GM23338 (cell line): ENCODE measurements at regions not wholly inside any gene's neighbourhood (a gene's known extent, or its start where the extent isn't known, plus 50 kb on each side); places are given as distances from the start of the nearest gene placed in this dataset.

Experiments used
- ATAC-seq: fragments of 200-7000 bp; cut with Tn5 transposase; 3 replicates; pipeline ENCODE4 v1.9.1; 2020
- DNase-seq: peaks from one replicate; pipeline ENCODE4 v3.0.0-alpha.2; 2015; ENCODE audit warnings: low spot score
- H2AFZ ChIP-seq: fragments of 200-600 bp; sonication (generic); 2 replicates; pipeline ENCODE4 v1.8.0; 2016; ENCODE audit warnings: antibody characterized with exemption, mild to moderate bottlenecking, moderate library complexity
- H3F3A ChIP-seq: fragments of 200-600 bp; sonication (generic); replicated peaks from 2 replicates; pipeline ENCODE4 v1.8.0; 2017; ENCODE audit warnings: antibody characterized with exemption, mixed run types, low read depth
- H3K27ac ChIP-seq: fragments of 200-600 bp; sonication (generic); 2 replicates; pipeline ENCODE4 v1.6.1; 2016; ENCODE audit warnings: low read depth
- H3K27me3 ChIP-seq: fragments of 200-600 bp; sonication (generic); 2 replicates; pipeline ENCODE4 v1.8.0; 2016; ENCODE audit warnings: mild to moderate bottlenecking, mixed run types, moderate library complexity; ENCODE audit not compliant: insufficient read depth
- H3K36me3 ChIP-seq: fragments of 200-600 bp; sonication (generic); 2 replicates; pipeline ENCODE4 v1.8.0; 2016; ENCODE audit warnings: mild to moderate bottlenecking; ENCODE audit not compliant: insufficient read depth
- H3K4me1 ChIP-seq: fragments of 200-600 bp; sonication (generic); 2 replicates; pipeline ENCODE4 v1.8.0; 2016; ENCODE audit warnings: mild to moderate bottlenecking, moderate library complexity; ENCODE audit not compliant: insufficient read depth
- H3K4me2 ChIP-seq: fragments of 200-600 bp; sonication (generic); 2 replicates; pipeline ENCODE4 v1.7.1; 2017; ENCODE audit warnings: mixed run types
- H3K4me3 ChIP-seq: fragments of 200-600 bp; sonication (generic); 2 replicates; pipeline ENCODE4 v1.6.1; 2016; ENCODE audit warnings: mixed run types
- H3K79me2 ChIP-seq: fragments of 200-600 bp; sonication (generic); replicated peaks from 2 replicates; pipeline ENCODE4 v1.8.0; 2017; ENCODE audit warnings: mild to moderate bottlenecking; ENCODE audit not compliant: insufficient read depth
- H3K9me2 ChIP-seq: fragments of 200-600 bp; sonication (generic); 2 replicates; pipeline ENCODE4 v1.8.0; 2017; ENCODE audit not compliant: insufficient read depth
- H4K20me1 ChIP-seq: fragments of 200-600 bp; sonication (generic); replicated peaks from 2 replicates; pipeline ENCODE4 v1.8.0; 2017; ENCODE audit warnings: mild to moderate bottlenecking; ENCODE audit not compliant: insufficient read depth
- H3K27ac Mint-ChIP-seq: 2 replicates; pipeline ENCODE4 v1.8.0; 2020; ENCODE audit warnings: inconsistent platforms, mild to moderate bottlenecking, moderate library complexity, mixed read lengths
- H3K27me3 Mint-ChIP-seq: 3 replicates; pipeline ENCODE4 v1.8.0; 2022; ENCODE audit warnings: low read depth, mild to moderate bottlenecking, moderate library complexity, mixed read lengths, inconsistent platforms; ENCODE audit not compliant: insufficient read depth, poor library complexity
- H3K36me3 Mint-ChIP-seq: 3 replicates; pipeline ENCODE4 v1.8.0; 2021; ENCODE audit warnings: low read depth, mild to moderate bottlenecking, inconsistent platforms, moderate library complexity, mixed read lengths
- H3K4me1 Mint-ChIP-seq: 3 replicates; pipeline ENCODE4 v1.8.0; 2020; ENCODE audit warnings: mild to moderate bottlenecking, inconsistent platforms, mixed read lengths
- H3K4me3 Mint-ChIP-seq: 3 replicates; pipeline ENCODE4 v1.8.0; 2021; ENCODE audit warnings: moderate library complexity, mild to moderate bottlenecking, inconsistent platforms, mixed read lengths
- H3K9me3 Mint-ChIP-seq: 3 replicates; pipeline ENCODE4 v1.8.0; 2020; ENCODE audit warnings: moderate library complexity, mild to moderate bottlenecking, inconsistent platforms, mixed read lengths
- CREB1 ChIP-seq: fragments of 250-450 bp; sonication (Bioruptor Pico); IDR thresholded peaks from 2 replicates; pipeline ENCODE4 v1.5.0; 2020; ENCODE audit warnings: low read depth, mild to moderate bottlenecking, moderate library complexity
- EZH2 ChIP-seq: fragments of 200-600 bp; sonication (generic); IDR thresholded peaks from one replicate; pipeline ENCODE4 v1.8.0; 2017; ENCODE audit warnings: antibody characterized with exemption, mild to moderate bottlenecking, low read depth; ENCODE audit not compliant: unreplicated experiment
- EZH2phosphoT487 ChIP-seq: fragments of 200-600 bp; sonication (generic); IDR thresholded peaks from one replicate; pipeline ENCODE4 v1.8.1; 2018; ENCODE audit warnings: antibody characterized with exemption; ENCODE audit not compliant: unreplicated experiment
- JUNB ChIP-seq: IDR thresholded peaks from one replicate; pipeline ENCODE4 v1.6.1; 2016; ENCODE audit warnings: antibody characterized with exemption; ENCODE audit not compliant: unreplicated experiment
- NANOG ChIP-seq: IDR thresholded peaks from 2 replicates; pipeline ENCODE4 v1.6.1; 2016; ENCODE audit warnings: antibody characterized with exemption, borderline replicate concordance
- POLR2AphosphoS5 ChIP-seq: IDR thresholded peaks from 2 replicates; pipeline ENCODE4 v1.6.1; 2016; ENCODE audit warnings: antibody characterized with exemption, low read depth
- STAT1 ChIP-seq: IDR thresholded peaks from one replicate; pipeline ENCODE4 v1.6.1; 2016; ENCODE audit warnings: antibody characterized with exemption; ENCODE audit not compliant: unreplicated experiment
- ZNF114 ChIP-seq: fragments of 250-450 bp; sonication (Bioruptor Pico); IDR thresholded peaks from 2 replicates; pipeline ENCODE4 v1.5.0; 2020; ENCODE audit warnings: mild to moderate bottlenecking, moderate library complexity
- ZNF331 ChIP-seq: fragments of 250-450 bp; sonication (Bioruptor Pico); IDR thresholded peaks from 2 replicates; pipeline ENCODE4 v1.5.0; 2020; ENCODE audit warnings: low read depth, mild to moderate bottlenecking, moderate library complexity
- TF ChIP-seq, protein P1 (sequence below), 2 experiments: fragments of 200-600 bp in 1 of 2; sonication (generic) in 1 of 2; conservative IDR thresholded peaks; 2 replicates each; pipeline versions ENCODE4 v1.5.1 to v1.6.1; 2016 to 2017; ENCODE audit warnings: antibody characterized with exemption in 2 of 2, low read depth in 2 of 2, mild to moderate bottlenecking in 2 of 2, moderate library complexity in 1 of 2
- TF ChIP-seq, protein P2 (sequence below): IDR thresholded peaks from 2 replicates; pipeline ENCODE4 v1.6.1; 2016; ENCODE audit warnings: antibody characterized with exemption
- TF ChIP-seq, protein P3 (sequence below): IDR thresholded peaks from one replicate; pipeline ENCODE4 v1.6.1; 2018; ENCODE audit warnings: antibody characterized with exemption; ENCODE audit not compliant: unreplicated experiment
- TF ChIP-seq, protein P4 (sequence below): fragments of 250-450 bp; sonication (Bioruptor Pico); IDR thresholded peaks from 2 replicates; pipeline ENCODE4 v1.5.0; 2020; ENCODE audit warnings: mild to moderate bottlenecking, moderate library complexity

DNA sequence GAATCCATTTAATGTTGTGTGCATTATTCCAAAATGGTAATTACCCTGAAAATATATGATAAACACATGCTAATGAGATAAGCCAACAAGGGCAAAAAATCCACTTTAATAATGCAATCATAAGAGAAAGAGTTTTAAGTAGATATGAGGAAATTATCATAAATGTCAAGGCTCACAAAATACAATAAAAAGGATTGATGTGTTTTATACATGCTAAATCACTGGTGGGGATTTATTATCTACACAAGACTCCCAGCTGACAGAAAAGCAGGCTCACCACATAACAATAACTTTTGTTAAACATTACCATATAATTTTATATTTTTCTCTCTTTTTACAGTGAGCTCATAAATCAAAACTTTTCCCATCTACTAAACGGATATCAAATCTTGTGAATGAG is 306.2 kb upstream of the GRAMD2B start:
- Histone ChIP-seq H4K20me1 (no peaks in the 10 kb centered on the region), H3K27me3 (no peaks in the 10 kb centered on the region), H3K27ac (no peak overlapping the region), H2AFZ (no peak overlapping the region), H3K79me2 (no peaks in the 10 kb centered on the region), H3K4me3 (no peak overlapping the region), H3K9me2 (no peaks in the 10 kb centered on the region), H3K36me3 (no peaks in the 10 kb centered on the region; the same call in 1 of the 2 replicates), H3K4me2 (no peak overlapping the region), H3F3A (no peaks in the 10 kb centered on the region), H3K4me1 (no peaks in the 10 kb centered on the region)
- no peaks in the 10 kb centered on the region for H3K27me3 Mint-ChIP-seq
- ATAC-seq (no peak), DNase-seq (no peak)
- H3K4me3 Mint-ChIP-seq, result no peak overlapping the region
- no peak overlapping the region for H3K27ac Mint-ChIP-seq
- peaks cover 17% of the 10 kb centered on the region for H3K36me3 Mint-ChIP-seq
- TF ChIP-seq, protein P1, sequence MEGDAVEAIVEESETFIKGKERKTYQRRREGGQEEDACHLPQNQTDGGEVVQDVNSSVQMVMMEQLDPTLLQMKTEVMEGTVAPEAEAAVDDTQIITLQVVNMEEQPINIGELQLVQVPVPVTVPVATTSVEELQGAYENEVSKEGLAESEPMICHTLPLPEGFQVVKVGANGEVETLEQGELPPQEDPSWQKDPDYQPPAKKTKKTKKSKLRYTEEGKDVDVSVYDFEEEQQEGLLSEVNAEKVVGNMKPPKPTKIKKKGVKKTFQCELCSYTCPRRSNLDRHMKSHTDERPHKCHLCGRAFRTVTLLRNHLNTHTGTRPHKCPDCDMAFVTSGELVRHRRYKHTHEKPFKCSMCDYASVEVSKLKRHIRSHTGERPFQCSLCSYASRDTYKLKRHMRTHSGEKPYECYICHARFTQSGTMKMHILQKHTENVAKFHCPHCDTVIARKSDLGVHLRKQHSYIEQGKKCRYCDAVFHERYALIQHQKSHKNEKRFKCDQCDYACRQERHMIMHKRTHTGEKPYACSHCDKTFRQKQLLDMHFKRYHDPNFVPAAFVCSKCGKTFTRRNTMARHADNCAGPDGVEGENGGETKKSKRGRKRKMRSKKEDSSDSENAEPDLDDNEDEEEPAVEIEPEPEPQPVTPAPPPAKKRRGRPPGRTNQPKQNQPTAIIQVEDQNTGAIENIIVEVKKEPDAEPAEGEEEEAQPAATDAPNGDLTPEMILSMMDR (conservative IDR thresholded peaks at IDR 0.05; ENCODE audit: low read depth in 2 of 2), result no peak
- TF ChIP-seq, protein P2, sequence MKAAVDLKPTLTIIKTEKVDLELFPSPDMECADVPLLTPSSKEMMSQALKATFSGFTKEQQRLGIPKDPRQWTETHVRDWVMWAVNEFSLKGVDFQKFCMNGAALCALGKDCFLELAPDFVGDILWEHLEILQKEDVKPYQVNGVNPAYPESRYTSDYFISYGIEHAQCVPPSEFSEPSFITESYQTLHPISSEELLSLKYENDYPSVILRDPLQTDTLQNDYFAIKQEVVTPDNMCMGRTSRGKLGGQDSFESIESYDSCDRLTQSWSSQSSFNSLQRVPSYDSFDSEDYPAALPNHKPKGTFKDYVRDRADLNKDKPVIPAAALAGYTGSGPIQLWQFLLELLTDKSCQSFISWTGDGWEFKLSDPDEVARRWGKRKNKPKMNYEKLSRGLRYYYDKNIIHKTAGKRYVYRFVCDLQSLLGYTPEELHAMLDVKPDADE, result no peak
- TF ChIP-seq EZH2phosphoT487 (no peak), POLR2AphosphoS5 (no peak), NANOG (no peak), ZNF114 (CRISPR knock-in tag) (no peak), EZH2 (no peak), CREB1 (CRISPR knock-in tag) (no peak), JUNB (no peak), STAT1 (no peak), ZNF331 (CRISPR knock-in tag) (no peak)
- TF ChIP-seq, protein P3, sequence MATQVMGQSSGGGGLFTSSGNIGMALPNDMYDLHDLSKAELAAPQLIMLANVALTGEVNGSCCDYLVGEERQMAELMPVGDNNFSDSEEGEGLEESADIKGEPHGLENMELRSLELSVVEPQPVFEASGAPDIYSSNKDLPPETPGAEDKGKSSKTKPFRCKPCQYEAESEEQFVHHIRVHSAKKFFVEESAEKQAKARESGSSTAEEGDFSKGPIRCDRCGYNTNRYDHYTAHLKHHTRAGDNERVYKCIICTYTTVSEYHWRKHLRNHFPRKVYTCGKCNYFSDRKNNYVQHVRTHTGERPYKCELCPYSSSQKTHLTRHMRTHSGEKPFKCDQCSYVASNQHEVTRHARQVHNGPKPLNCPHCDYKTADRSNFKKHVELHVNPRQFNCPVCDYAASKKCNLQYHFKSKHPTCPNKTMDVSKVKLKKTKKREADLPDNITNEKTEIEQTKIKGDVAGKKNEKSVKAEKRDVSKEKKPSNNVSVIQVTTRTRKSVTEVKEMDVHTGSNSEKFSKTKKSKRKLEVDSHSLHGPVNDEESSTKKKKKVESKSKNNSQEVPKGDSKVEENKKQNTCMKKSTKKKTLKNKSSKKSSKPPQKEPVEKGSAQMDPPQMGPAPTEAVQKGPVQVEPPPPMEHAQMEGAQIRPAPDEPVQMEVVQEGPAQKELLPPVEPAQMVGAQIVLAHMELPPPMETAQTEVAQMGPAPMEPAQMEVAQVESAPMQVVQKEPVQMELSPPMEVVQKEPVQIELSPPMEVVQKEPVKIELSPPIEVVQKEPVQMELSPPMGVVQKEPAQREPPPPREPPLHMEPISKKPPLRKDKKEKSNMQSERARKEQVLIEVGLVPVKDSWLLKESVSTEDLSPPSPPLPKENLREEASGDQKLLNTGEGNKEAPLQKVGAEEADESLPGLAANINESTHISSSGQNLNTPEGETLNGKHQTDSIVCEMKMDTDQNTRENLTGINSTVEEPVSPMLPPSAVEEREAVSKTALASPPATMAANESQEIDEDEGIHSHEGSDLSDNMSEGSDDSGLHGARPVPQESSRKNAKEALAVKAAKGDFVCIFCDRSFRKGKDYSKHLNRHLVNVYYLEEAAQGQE, result no peak
- TF ChIP-seq, protein P4, sequence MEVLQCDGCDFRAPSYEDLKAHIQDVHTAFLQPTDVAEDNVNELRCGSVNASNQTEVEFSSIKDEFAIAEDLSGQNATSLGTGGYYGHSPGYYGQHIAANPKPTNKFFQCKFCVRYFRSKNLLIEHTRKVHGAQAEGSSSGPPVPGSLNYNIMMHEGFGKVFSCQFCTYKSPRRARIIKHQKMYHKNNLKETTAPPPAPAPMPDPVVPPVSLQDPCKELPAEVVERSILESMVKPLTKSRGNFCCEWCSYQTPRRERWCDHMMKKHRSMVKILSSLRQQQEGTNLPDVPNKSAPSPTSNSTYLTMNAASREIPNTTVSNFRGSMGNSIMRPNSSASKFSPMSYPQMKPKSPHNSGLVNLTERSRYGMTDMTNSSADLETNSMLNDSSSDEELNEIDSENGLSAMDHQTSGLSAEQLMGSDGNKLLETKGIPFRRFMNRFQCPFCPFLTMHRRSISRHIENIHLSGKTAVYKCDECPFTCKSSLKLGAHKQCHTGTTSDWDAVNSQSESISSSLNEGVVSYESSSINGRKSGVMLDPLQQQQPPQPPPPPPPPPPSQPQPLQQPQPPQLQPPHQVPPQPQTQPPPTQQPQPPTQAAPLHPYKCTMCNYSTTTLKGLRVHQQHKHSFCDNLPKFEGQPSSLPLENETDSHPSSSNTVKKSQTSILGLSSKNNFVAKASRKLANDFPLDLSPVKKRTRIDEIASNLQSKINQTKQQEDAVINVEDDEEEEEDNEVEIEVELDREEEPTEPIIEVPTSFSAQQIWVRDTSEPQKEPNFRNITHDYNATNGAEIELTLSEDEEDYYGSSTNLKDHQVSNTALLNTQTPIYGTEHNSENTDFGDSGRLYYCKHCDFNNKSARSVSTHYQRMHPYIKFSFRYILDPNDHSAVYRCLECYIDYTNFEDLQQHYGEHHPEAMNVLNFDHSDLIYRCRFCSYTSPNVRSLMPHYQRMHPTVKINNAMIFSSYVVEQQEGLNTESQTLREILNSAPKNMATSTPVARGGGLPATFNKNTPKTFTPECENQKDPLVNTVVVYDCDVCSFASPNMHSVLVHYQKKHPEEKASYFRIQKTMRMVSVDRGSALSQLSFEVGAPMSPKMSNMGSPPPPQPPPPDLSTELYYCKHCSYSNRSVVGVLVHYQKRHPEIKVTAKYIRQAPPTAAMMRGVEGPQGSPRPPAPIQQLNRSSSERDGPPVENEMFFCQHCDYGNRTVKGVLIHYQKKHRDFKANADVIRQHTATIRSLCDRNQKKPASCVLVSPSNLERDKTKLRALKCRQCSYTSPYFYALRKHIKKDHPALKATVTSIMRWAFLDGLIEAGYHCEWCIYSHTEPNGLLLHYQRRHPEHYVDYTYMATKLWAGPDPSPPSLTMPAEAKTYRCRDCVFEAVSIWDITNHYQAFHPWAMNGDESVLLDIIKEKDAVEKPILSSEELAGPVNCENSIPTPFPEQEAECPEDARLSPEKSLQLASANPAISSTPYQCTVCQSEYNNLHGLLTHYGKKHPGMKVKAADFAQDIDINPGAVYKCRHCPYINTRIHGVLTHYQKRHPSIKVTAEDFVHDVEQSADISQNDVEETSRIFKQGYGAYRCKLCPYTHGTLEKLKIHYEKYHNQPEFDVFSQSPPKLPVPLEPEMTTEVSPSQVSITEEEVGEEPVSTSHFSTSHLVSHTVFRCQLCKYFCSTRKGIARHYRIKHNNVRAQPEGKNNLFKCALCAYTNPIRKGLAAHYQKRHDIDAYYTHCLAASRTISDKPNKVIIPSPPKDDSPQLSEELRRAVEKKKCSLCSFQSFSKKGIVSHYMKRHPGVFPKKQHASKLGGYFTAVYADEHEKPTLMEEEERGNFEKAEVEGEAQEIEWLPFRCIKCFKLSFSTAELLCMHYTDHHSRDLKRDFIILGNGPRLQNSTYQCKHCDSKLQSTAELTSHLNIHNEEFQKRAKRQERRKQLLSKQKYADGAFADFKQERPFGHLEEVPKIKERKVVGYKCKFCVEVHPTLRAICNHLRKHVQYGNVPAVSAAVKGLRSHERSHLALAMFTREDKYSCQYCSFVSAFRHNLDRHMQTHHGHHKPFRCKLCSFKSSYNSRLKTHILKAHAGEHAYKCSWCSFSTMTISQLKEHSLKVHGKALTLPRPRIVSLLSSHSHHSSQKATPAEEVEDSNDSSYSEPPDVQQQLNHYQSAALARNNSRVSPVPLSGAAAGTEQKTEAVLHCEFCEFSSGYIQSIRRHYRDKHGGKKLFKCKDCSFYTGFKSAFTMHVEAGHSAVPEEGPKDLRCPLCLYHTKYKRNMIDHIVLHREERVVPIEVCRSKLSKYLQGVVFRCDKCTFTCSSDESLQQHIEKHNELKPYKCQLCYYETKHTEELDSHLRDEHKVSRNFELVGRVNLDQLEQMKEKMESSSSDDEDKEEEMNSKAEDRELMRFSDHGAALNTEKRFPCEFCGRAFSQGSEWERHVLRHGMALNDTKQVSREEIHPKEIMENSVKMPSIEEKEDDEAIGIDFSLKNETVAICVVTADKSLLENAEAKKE, result no peak
- peaks cover 5% of the 10 kb centered on the region; the same call in 2 of the 3 replicates for H3K4me1 Mint-ChIP-seq
- peaks cover 12% of the 10 kb centered on the region for H3K9me3 Mint-ChIP-seq
